HG03139 (cell line): ENCODE measurements at regions not wholly inside any gene's neighbourhood (a gene's known extent, or its start where the extent isn't known, plus 50 kb on each side); places are given as distances from the start of the nearest gene placed in this dataset.

Source experiments
- ATAC-seq: cut with Tn5 transposase; IDR thresholded peaks from one replicate; pipeline ENCODE4 v1.9.1; 2021; ENCODE audit not compliant: unreplicated experiment

DNA sequence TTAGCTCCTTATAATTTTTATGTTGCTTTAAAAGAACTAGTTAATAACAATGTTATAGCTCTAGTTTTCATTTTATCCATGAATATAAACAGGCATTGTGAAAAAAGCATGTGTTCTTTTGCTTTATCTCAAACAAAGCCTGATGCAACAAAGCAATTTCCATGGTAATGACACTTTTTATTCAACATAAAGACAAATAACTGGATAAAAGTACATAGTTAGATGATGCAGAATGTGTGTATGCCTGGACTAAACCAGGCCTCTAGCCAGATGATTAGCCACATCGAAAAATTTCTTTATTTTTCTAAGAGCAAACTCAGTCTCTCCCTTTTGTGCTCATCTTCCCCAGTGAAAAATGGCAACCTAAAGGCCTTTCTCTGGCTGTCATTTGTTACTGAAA lies 125.6 kb upstream of the TARS1 start:
- no peak for ATAC-seq

- ATAC-seq = no peak
Measured at GRCh38 chr5:33316773-33317172, 124.0 kb upstream of the TARS1 start.

DNA sequence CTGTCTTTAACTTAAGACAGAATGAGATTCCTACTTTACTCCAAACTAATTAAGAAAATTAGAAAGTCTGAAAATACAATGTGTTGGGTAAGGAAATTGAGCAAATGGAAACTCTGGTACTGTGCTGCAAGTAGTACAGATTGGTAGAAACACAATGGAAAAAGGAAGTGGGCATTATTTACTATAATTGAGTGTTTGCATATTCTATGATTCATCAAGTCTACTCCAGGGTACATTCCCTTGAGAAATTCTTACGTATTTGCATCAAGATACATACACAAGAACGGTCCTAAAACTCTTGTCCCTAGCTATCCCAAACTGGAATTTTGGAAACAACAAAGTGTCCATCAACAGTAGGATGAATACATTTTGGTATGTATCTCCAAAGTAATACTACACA lies 123.5 kb upstream of the TARS1 start:
- no peak for ATAC-seq

DNA sequence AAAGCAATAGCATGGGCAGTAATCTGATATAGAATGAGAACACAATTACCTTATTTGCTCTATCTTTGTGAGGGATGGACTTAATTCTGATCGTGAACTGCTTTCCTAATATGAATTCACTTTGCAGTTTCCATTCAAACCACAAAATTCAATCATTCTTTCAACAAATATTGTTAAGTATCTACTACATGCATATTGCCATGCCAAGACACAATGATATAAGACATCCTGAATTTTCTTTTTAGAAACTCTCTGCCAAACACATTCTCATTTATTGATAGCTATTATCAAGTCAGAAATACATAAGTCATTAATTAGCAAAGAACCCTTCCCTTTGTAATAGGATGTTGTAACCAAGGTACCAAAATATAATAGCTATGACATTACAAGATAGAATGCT lies 121.6 kb upstream of the TARS1 start:
- ATAC-seq = no peak

DNA sequence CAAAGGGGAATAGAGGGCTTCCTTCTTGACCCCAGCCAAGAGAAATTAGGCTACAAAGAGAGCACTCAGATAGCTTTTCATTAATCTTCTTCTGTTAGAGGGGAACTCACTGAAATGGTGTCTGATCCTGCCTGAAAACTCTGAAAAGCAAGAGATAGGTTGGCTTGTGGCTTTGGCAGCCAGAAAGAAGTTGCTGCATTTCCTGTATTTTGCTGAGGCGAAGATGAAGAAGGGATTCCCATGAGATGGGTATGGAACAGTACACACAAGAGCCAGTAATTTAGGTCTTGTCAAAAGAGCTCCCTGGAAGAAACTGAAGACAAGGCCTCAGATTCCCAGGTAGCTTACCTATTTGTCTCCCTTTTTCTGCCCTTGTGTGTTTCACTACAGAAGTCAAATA lies 120.9 kb upstream of the TARS1 start:
- ATAC-seq = no peak

- no peak for ATAC-seq
Measured at GRCh38 chr5:33321026-33321425, 119.7 kb upstream of the TARS1 start.

- ATAC-seq = no peak
Measured at GRCh38 chr5:33322632-33323031, 118.1 kb upstream of the TARS1 start.

DNA sequence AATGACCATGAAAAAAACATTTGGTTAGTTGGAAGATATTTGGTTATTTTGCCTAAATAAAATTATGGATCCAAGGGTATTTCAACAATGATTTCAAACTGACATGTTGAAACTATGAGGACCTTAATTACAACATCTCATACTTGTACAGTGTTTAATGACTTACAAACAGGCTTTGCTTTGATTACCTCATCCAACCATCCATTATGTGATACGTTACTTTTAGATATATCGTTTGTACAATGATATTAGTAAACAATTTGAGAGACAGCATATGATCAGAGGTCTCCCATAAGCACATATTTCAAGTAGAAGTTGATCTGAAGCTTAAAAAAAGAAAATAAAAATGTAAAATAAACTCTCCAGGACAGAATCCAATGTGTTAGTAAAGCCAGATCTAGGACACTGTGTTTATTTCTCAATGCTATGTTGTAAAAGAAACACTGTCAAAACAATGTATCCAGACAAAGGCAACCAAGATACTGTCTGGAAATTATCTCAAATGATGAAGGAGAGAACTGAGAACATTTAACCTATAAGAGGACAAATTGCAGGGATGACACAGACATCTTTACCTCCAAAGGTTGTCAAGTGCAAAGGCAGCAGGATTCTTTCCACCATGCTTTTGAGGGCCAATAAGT lies 116.0 kb upstream of the TARS1 start:
- no peak for ATAC-seq

- no peak for ATAC-seq
Measured at GRCh38 chr5:33328818-33329217, 111.9 kb upstream of the TARS1 start.

DNA sequence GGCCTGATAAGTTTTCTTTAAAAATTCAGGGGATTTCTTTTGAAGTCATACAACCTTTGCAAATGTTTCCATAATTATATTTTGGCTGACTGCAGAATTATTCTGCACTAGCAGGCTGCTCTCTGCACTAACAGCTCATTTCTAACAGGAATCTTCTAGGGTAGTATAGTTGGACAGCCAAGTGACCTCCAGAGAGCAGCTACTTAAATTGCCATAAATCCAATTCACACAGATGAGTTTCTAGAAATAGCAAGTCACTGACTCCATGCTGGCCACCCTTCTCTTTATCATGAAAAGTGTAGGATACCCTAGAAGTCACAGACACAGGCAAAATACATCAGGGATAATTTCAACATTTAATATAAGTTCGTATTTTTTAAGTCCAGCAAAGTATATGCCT lies 110.9 kb upstream of the TARS1 start:
- ATAC-seq = no peak

DNA sequence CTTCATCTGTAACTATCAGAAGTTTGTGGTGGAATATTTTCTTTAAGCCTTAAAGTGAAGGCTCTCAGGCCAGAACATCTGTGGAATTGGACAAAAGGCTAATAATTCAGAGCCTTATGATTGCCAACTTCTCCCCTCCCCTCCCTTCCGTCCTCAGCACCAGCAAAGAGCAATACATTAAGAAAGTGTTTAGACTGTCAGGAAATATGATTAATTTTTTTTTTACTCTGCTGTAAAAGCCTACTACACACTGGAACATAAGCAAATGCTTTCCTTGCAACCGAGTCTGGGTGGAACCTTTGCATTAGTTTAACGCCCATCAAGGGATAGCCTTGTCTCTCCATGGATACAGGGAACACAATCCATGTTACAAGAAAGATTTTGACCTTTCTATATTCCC lies 110.3 kb upstream of the TARS1 start:
- ATAC-seq = no peak

GRCh38 chr5:33330992-33331391 lies 109.8 kb upstream of the TARS1 start:
- ATAC-seq = no peak

DNA sequence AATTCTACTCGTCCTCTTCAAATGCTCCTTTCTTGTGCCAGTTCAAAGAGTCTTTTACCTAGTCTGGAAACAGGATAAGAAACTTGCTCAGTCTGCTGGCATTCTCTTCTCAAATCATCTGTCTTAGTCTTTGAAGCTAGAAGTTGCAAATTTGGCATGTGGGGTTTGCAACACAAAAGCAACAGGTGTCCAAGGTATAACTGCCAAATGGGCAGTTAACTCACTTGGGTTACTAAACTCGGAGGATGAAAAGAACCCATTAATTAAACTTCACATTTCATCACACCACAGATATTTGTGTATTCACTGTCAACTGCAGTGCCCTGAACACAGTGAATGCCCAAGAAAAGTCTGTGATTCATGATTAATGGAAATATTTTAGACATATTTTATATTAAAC lies 108.0 kb upstream of the TARS1 start:
- ATAC-seq = no peak

DNA sequence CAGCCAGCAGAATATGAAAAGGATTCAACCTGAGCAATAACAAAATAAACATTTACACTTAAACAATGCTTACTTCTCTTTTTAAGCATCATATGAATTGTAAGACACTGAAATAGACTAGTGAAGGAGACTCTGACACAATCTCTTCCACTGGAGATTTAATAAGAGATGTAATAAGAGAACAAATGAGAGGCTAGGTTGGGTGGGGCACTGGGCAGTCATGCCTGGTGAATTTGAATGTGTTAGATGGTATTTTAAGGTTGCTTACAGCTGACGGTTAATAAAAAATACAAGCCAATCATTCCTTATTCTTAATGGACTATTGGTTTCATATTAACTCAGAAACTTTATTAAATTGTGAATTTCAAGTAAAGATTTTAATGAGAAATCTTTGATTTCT lies 105.9 kb upstream of the TARS1 start:
- ATAC-seq = no peak

DNA sequence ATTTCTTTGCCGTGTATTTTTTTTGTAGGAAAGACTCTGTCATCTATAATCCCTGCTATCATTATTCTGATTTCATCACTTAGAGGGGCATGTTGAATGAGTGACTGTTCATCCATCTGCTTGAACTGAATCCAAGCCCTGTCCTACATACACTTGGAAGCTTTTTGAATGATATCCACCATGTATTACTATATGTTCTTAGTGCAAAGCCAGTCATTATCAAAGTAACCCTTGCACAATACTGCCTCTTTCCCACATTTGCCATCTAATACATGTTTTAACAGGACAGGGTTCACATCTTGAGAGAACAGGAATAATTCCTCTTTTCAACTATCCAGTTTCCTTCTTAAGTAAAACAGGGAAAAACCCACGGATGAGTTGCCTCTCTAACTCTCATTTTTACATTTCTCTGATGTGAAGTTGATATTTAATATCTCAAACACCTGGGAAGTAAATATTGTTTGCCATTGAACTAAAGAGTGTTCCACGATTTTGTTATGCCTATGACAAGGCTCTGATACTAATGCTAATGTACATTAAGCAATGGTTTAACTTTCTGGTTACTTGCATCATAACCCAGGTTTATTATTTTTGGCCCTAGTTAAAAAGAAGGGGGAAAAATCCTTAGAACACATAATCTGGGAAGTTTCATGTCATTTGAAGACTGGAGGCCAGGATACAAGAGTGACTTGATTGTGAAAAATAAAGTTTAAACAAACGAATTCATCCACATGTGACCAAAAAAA lies 103.7 kb upstream of the TARS1 start:
- no peak for ATAC-seq

- ATAC-seq = no peak
Measured at GRCh38 chr5:33337637-33337992, 103.2 kb upstream of the TARS1 start.

GRCh38 chr5:33338336-33339110 lies 102.2 kb upstream of the TARS1 start:
- no peak for ATAC-seq

- ATAC-seq = no peak
Measured at GRCh38 chr5:33339413-33339812, 101.4 kb upstream of the TARS1 start.

DNA sequence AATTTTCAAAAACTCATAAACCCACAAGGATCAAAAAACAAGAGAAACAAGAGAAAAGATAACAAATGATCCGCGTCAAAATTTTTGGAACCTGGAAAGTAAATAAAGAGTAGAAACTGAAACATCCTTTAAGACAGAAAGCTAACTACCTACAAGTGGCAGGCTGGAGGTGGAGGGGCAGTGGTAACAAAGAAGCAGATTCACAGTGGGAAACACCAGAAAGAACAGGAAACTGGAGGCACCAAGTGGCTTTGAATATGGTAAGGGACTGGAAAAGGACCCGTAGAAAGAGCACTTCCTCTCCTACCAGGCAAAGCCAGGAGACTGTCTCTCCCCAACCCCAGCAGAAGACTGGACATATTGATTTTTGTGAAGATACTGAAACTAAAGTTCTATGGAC lies 100.6 kb upstream of the TARS1 start:
- no peak for ATAC-seq

DNA sequence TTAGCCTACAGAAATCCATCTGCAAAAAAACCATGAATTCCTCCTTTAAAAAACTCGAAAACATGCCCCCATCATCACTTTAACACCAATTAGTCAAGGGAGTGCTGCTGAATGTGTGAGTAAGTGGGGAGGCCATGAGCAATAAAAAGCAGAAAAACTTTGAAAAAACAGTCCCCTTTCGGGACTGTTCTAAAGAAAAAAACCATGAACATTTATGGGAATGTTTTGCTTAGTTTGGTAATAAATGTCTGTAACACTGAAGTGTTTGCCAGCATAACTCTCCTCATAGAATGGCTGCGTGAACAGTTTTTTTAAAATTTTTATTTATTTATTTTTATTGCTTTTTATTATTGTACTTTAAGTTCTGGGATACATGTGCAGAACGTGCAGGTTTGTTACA lies 99.4 kb upstream of the TARS1 start:
- no peak for ATAC-seq

DNA sequence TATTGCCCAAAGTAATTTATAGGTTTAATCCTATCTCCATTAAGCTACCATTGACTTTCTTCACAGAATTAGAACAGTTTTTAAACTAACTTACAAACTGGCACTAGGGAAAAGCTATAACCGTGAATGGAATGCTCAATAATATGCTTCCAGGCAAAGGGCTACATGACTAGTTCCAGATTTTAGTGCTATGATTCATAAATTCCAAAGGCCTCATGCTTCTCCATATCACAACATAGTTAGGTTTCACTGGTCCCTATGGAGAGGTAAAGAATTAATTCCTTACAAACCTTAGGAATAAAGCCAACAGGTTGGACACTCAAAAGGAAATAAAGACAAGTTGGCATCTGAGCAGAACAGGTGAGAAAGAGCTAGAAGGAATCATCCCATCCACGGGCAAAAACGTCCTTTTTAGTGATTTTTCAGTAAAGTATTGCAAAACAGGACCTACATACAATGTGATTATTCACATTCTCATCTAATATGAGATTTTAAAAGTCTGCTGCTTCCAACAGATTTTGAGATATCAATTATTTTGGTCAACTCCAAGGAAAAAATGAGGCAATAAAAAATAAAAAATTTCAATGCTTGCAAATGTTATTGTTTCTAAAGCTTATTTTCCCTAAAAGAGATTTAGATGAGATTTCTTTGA lies 97.0 kb upstream of the TARS1 start:
- ATAC-seq = no peak

- no peak for ATAC-seq
Measured at GRCh38 chr5:33346534-33346933, 94.2 kb upstream of the TARS1 start.
